Dermis microvascular lymphatic vessel endothelial cell (primary cell): ENCODE measurements at regions not wholly inside any gene's neighbourhood (a gene's known extent, or its start where the extent isn't known, plus 50 kb on each side); places are given as distances from the start of the nearest gene placed in this dataset.

ENCODE experiments used
- DNase-seq, 2 donors: peaks; one replicate each; pipeline versions ENCODE4 v3.0.0 to v3.0.0-alpha.2; 2010; ENCODE audit warnings: low read depth in 2 of 2

- peak in 1 of 2 donors; percentile 7 for DNase-seq
Observed at GRCh38 chr1:212189352-212189738, 95.9 kb upstream of the PPP2R5A start.

DNA sequence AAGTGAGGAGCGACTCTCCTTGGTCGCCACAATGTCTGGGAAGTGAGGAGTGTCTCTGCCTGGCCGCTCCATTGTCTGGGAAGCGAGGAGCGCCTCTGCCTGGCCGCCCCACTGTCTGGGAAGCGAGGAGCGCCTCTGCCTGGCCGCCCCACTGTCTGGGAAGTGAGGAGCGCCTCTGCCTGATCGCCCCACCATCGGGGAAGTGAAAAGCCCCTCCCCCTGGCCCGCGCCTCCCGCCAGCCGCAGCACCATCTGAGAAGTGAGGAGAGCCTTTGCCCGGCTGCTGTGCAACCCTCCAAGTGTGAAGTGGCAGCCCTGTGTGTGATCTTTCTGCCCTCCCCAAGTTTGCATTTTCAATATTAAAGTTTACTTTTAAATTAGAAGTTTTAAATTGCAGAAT, 95.0 kb upstream of the PPP2R5A start:
- DNase-seq = no peak

DNA sequence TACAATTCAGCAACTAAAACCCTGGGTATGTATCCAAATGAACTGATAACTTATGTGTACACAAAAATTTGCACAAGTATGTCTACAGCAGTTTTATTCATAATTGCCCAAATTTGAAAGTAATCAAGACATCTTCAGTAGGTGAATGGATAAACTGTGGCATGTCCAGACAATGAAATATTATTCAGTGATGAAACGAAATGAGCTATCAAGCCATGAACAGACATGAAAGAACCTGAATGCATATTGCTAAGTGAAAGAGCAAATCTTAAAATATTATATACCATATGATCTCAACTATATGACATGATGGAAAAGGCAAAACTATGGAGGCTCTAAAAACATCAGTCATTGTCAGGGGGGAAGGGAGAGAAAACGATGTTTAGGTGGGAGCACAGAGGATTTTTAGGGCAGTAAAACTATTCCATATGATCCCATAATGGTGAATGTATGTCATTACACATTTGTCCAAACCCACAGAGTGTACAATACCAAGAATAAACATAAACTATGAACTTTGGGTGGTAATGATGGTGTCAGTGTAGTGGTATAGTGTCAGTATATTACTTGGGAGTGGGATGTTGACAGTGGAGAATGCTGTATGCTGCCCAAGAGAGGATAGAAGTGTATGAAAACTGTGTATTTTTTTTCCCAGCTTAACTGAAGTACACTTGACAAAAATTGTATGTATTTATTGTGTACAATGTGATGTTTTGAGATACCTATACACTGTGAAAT, 92.8 kb upstream of the PPP2R5A start:
- no peak for DNase-seq

DNA sequence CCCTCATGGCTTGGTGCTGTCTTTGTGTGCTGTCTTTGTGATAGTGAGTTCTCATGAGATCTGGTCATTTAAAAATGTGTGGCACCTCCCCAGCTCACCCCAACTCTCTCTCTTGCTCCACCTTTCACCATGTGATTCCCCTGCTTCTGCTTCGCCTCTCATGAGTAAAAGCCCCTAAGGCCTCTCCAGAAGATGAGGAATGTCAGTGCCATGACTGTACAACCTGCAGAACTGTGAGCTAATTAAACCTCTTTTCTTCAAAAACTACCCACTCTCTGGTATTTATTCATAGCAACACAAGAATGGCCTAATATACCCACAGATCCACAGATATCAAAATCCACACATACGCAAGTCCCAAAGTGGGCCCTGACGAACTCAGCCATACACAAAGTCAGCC, 88.9 kb upstream of the PPP2R5A start:
- no peak for DNase-seq

- DNase-seq = no peak
Observed at GRCh38 chr1:212201461-212201860, 83.7 kb upstream of the PPP2R5A start.

DNA sequence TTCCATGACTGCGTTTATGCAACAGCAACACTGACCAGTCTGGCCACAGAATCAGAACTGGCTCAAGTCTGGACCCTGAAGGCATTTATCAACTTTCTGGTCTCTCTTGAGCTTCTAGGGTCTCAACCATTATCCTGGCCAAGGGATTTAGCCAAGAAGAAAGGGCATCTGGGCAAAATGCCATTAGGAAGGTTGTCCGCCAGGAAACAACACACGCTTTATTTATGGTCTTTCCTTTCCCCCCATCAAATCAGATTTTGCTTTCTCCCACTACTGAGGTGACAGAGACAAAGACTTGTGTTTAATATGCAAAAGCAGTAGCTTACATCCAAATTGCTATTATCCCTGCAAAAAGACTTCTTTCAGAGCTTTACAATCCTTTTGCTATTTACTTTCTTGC, 81.6 kb upstream of the PPP2R5A start:
- DNase-seq = peak in 1 of 2 donors; percentile 5

- no peak for DNase-seq
Observed at GRCh38 chr1:212205006-212205405, 80.2 kb upstream of the PPP2R5A start.

- DNase-seq = no peak
Observed at GRCh38 chr1:212205843-212206242, 79.4 kb upstream of the PPP2R5A start.

- DNase-seq = no peak
Observed at GRCh38 chr1:212207118-212207517, 78.1 kb upstream of the PPP2R5A start.

GRCh38 chr1:212207822-212208520, 77.2 kb upstream of the PPP2R5A start:
- no peak for DNase-seq

- no peak for DNase-seq
Observed at GRCh38 chr1:212208978-212209644, 76.1 kb upstream of the PPP2R5A start.

DNA sequence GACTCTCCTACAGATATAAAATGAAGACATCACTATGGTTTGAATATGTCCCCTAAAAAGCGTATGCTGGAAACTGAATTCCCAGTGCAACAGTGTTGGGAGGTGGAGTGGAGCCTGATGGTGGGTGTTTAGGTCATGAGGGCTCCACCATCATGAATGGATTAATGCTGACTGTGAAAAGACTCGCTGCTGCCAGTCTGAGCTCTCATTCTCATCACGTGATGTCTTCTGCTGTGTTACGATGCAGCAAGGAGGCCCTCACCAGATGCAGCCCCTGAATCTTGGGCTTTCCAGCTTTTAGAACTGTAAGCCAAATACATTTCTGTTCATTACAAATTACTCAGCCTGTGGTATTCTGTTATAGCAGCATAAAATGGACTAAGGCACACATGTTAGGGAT, 73.8 kb upstream of the PPP2R5A start:
- DNase-seq = no peak

GRCh38 chr1:212212343-212212742, 72.9 kb upstream of the PPP2R5A start:
- no peak for DNase-seq

- DNase-seq = no peak
Observed at GRCh38 chr1:212212906-212213305, 72.3 kb upstream of the PPP2R5A start.

DNA sequence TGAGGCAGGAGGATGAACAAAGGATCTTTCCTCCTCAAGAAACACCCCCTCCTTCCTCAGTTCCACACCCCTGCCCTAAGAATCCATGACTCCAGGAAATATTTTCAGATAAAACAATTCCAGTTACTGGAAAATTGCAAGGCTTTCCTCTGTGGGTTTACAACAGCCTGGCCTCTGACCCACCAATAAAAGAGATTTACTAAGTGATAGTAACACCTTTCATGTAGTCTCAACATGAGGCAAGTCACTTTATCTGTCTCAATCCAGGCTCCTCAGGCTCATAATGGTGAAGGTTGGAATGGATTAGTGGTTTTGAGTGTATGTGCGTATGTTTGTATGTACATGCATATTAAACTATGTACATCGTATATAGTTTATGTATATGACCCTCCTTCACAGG, 71.4 kb upstream of the PPP2R5A start:
- DNase-seq = no peak

DNA sequence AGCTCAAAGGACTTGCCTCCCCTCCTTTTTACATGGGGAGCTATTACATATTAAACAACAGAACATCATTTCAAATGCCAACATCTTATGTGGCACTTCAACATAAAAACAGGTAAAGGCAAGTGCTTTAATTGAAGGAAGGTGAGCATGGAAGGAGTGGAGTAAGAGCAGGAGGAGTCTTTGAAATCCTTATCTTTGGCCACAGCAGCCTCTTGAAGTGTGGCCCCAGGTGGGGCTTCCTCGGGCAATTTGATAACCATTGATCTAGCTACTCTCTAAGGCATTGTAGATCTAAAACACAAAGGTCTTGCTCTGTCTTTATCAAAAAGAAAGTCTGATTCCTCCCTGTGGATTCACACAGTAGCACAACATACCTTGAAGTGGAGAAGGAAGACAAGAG, 70.9 kb upstream of the PPP2R5A start:
- no peak for DNase-seq

GRCh38 chr1:212215910-212216309, 69.3 kb upstream of the PPP2R5A start:
- DNase-seq = no peak

DNA sequence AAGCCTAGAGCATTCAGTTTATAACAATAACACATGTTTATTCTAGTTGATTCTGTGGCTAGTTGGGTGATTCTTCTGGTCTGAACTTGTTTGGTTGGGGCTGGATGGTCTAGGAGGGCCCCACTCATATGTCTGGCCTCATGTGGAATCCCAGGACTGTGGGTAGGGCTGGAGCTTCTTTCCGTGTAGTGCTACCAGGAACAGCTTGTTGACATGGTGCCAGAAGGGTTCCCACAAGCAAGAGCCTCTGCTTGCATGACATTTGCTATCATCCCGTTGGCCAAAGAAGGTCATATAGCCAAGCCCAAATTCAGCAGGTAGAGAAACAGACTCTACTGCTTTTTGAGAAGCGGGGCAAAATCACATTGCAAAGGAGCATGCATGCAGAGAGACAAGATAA, 67.6 kb upstream of the PPP2R5A start:
- DNase-seq = no peak

- no peak for DNase-seq
Observed at GRCh38 chr1:212218065-212218464, 67.1 kb upstream of the PPP2R5A start.

- peak in 1 of 2 donors; percentile 26 for DNase-seq
Observed at GRCh38 chr1:212218911-212219310, 66.3 kb upstream of the PPP2R5A start.

- DNase-seq = no peak
Observed at GRCh38 chr1:212219679-212220463, 65.3 kb upstream of the PPP2R5A start.

- no peak for DNase-seq
Observed at GRCh38 chr1:212221801-212222200, 63.4 kb upstream of the PPP2R5A start.
